ENCODE measurements at regions not wholly inside any gene's neighbourhood (a gene's known extent, or its start where the extent isn't known, plus 50 kb on each side); places are given as distances from the start of the nearest gene placed in this dataset.

DNA sequence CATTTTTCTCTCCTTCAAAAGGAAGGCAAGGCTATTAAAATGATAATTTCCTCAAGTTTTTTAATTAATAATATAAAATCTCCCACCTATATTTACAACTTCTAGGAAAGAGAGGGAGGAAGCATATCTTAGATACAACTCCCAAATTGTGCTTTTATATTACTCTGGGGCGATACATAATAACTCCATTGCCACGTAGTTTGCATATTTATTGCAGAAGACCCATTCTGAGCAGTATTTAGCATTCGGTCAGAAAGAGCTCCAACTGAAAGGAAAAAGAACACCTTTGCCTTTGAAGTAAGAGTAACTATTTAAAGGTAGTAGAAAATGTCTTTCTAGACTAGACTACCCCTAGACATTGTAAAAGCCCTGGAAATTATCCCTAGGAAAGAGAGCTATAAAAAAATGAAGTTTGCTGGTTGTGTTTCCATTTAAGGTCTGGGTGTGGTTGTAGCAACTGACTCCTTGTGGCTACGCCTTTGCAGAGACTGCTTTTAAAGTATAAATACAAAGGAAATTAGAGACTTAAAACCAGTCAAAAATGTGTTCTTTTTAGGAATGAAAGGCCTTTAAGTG, 566.1 kb downstream of the ZNF608 start:
- TF ChIP-seq, protein P1, sequence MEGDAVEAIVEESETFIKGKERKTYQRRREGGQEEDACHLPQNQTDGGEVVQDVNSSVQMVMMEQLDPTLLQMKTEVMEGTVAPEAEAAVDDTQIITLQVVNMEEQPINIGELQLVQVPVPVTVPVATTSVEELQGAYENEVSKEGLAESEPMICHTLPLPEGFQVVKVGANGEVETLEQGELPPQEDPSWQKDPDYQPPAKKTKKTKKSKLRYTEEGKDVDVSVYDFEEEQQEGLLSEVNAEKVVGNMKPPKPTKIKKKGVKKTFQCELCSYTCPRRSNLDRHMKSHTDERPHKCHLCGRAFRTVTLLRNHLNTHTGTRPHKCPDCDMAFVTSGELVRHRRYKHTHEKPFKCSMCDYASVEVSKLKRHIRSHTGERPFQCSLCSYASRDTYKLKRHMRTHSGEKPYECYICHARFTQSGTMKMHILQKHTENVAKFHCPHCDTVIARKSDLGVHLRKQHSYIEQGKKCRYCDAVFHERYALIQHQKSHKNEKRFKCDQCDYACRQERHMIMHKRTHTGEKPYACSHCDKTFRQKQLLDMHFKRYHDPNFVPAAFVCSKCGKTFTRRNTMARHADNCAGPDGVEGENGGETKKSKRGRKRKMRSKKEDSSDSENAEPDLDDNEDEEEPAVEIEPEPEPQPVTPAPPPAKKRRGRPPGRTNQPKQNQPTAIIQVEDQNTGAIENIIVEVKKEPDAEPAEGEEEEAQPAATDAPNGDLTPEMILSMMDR (IDR thresholded peaks at IDR 0.05): no peak
- no peak for TF ChIP-seq POLR2A (IDR thresholded peaks at IDR 0.05)

Measured in lower leg skin (tissue), 3 donors.